Caco-2 (cell line): ENCODE measurements at regions not wholly inside any gene's neighbourhood (a gene's known extent, or its start where the extent isn't known, plus 50 kb on each side); places are given as distances from the start of the nearest gene placed in this dataset.

Experiments
- BruUV-seq: library from RNA; stranded (reverse); fragments of 400-500 nt; replicated peaks from 2 replicates; lab custom pipeline; 2021; lab: Mats Ljungman, UMichigan
- CTCF ChIA-PET: fragments of 300-600 bp; sonication (Branson Sonifier 250); formaldehyde crosslinking; loops from one replicate; lab custom pipeline; 2022; ENCODE audit warnings: antibody characterized with exemption; lab: Charles Lee
- POLR2A ChIA-PET: fragments of 300-600 bp; sonication (Branson Sonifier 250); formaldehyde crosslinking; loops from one replicate; lab custom pipeline; 2022; ENCODE audit warnings: antibody characterized with exemption; lab: Charles Lee
- DNase-seq, 2 experiments: peaks; one replicate each; pipeline versions ENCODE4 v3.0.0 to v3.0.0-alpha.2; 2020 to 2022
- H3K27me3 ChIP-seq: replicated peaks from 2 replicates; pipeline ENCODE4 v1.6.0; 2011; ENCODE audit warnings: low read length; ENCODE audit not compliant: control insufficient read depth, insufficient read depth
- H3K36me3 ChIP-seq: 2 replicates; pipeline ENCODE4 v1.5.1; 2011; ENCODE audit warnings: low read length; ENCODE audit not compliant: control insufficient read depth, insufficient read depth
- H3K4me1 ChIP-seq: fragments of 250-450 bp; sonication (Bioruptor Pico); 2 replicates; pipeline ENCODE4 v1.5.1; 2020; ENCODE audit warnings: mild to moderate bottlenecking
- H3K4me3 ChIP-seq: 2 replicates; pipeline ENCODE4 v1.5.1; 2011; ENCODE audit warnings: low read depth, mild to moderate bottlenecking, control low read depth, low read length
- H3K9me3 ChIP-seq: fragments of 250-450 bp; sonication (Bioruptor Pico); 2 replicates; pipeline ENCODE4 v1.5.1; 2020; ENCODE audit warnings: mild to moderate bottlenecking, moderate library complexity
- H3K27ac Mint-ChIP-seq: one replicate; pipeline ENCODE4 v1.8.0; 2022; ENCODE audit warnings: mixed read lengths; ENCODE audit not compliant: unreplicated experiment
- H3K27me3 Mint-ChIP-seq: one replicate; pipeline ENCODE4 v1.8.0; 2022; ENCODE audit warnings: mixed read lengths; ENCODE audit not compliant: insufficient read depth, unreplicated experiment
- H3K36me3 Mint-ChIP-seq: one replicate; pipeline ENCODE4 v1.8.0; 2022; ENCODE audit warnings: mild to moderate bottlenecking, mixed read lengths; ENCODE audit not compliant: insufficient read depth, unreplicated experiment
- H3K4me1 Mint-ChIP-seq: one replicate; pipeline ENCODE4 v1.8.0; 2022; ENCODE audit warnings: low read depth, mixed read lengths; ENCODE audit not compliant: unreplicated experiment
- H3K4me3 Mint-ChIP-seq: one replicate; pipeline ENCODE4 v1.8.0; 2022; ENCODE audit warnings: mild to moderate bottlenecking, moderate library complexity, mixed read lengths; ENCODE audit not compliant: unreplicated experiment
- H3K9me3 Mint-ChIP-seq: one replicate; pipeline ENCODE4 v1.8.0; 2022; ENCODE audit warnings: mixed read lengths; ENCODE audit not compliant: unreplicated experiment
- CTCF ChIP-seq, 2 experiments: fragments of 200-600 bp in 1 of 2; IDR thresholded peaks; 1 replicate in 1 of 2; 2 replicates in 1 of 2; pipeline versions ENCODE4 v1.5.1 to v1.8.0; 2011 to 2022; ENCODE audit warnings: antibody characterized with exemption in 1 of 2, control low read depth in 1 of 2, inconsistent platforms in 1 of 2, low read depth in 1 of 2, low read length in 1 of 2, mild to moderate bottlenecking in 1 of 2, moderate library complexity in 1 of 2; ENCODE audit not compliant: insufficient read depth in 1 of 2, severe bottlenecking in 1 of 2, unreplicated experiment in 1 of 2
- intact Hi-C: fragments of 100-400 bp; cut with micrococcal nuclease; formaldehyde crosslinking; loops from one replicate; pipeline ENCODE4 v1.10.0; 2022; ENCODE audit not compliant: unreplicated experiment

DNA sequence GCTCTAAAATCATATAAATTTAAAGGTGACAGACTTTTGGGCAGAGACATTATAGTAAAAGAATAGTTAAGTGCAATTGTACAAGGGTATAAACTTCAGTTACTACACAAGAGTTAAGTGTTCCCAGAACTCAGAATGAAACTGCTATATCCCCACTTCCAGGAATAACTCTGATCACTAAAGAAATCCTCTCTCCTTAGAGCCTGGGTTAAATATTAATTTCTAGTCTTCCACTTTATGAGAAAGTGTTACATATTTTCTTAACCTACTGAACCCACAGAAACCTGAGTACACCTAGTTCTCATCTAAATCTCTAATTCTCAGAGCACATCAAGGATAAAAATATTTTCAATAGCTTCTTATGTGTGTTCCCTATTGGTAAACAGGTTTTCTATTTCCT, 99.1 kb upstream of the USP38 start:
- Mint-ChIP-seq H3K27me3 (no peaks in the 10 kb centered on the region), H3K4me3 (no peak overlapping the region), H3K9me3 (peaks cover 15% of the 10 kb centered on the region), H3K4me1 (peaks cover 50% of the 10 kb centered on the region), H3K36me3 (peaks cover 14% of the 10 kb centered on the region), H3K27ac (peak overlapping the region; percentile 73)
- Histone ChIP-seq H3K9me3 (peaks cover 11% of the 10 kb centered on the region), H3K36me3 (no peaks in the 10 kb centered on the region), H3K4me3 (no peak overlapping the region), H3K4me1 (peaks cover 61% of the 10 kb centered on the region), H3K27me3 (no peaks in the 10 kb centered on the region)
- ChIA-PET POLR2A (no interaction called here), CTCF (interaction anchor here (0.7 to 3.0 kb wide), 3 partner anchors 93 to 100 kb away, joined by 3 to 35 read pairs (median 4); no protein-coding TSS in a partner anchor)
- intact Hi-C loops, result loop anchor here (1.0 to 10.0 kb wide), 4 partner anchors 100 to 397 kb away; partner anchors contain the start of gene INPP4B
- DNase-seq, result no peak
- peak in 1 of 2 experiments; percentile 8 for TF ChIP-seq CTCF (IDR thresholded peaks at IDR 0.05; ENCODE audit: insufficient read depth in 1 of 2, low read depth in 1 of 2, low read length in 1 of 2, severe bottlenecking in 1 of 2, unreplicated experiment in 1 of 2)
- BruUV-seq, result no TSS peak

DNA sequence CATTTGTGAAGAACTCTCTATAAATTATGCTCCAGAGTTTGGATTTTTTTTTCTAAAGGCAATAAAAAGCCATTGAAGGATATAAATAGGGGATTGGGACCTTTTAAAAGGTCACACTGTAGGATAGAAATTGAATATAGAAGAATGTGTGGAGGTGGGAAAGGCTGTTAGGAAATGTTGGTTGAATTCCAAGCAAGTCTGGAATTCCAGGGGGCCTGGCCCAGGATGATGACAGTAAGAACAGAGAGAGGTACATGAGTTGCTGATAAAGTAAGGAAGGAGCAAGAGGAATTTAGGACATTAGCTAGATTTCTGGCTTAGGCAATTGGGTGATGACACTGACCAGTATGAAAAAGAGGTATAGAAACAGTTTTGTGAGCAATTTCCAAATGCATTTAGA, 95.4 kb upstream of the USP38 start:
- intact Hi-C loops, result loop anchor here (1.0 to 10.0 kb wide), 2 partner anchors 90 to 244 kb away; partner anchors contain the start of gene INPP4B
- H3K9me3 Mint-ChIP-seq, result peaks cover 15% of the 10 kb centered on the region
- Histone ChIP-seq H3K27me3 (no peaks in the 10 kb centered on the region), H3K4me3 (no peak overlapping the region), H3K36me3 (no peaks in the 10 kb centered on the region), H3K9me3 (peaks cover 23% of the 10 kb centered on the region), H3K4me1 (peaks cover 67% of the 10 kb centered on the region)
- TF ChIP-seq CTCF (IDR thresholded peaks at IDR 0.05; ENCODE audit: insufficient read depth in 1 of 2, low read depth in 1 of 2, low read length in 1 of 2, severe bottlenecking in 1 of 2, unreplicated experiment in 1 of 2), result no peak
- BruUV-seq, result no TSS peak
- H3K36me3 Mint-ChIP-seq, result peaks cover 17% of the 10 kb centered on the region
- DNase-seq, result peak; percentile 68 to 78
- peaks cover 46% of the 10 kb centered on the region for H3K4me1 Mint-ChIP-seq
- H3K27ac Mint-ChIP-seq, result peak overlapping the region; percentile 76
- CTCF ChIA-PET, result no interaction called here
- H3K4me3 Mint-ChIP-seq, result peak overlapping the region; percentile 48
- H3K27me3 Mint-ChIP-seq, result no peaks in the 10 kb centered on the region
- POLR2A ChIA-PET, result no interaction called here

GRCh38 chr4:143089847-143090246, 94.9 kb upstream of the USP38 start:
- Histone ChIP-seq H3K4me3 (no peak overlapping the region), H3K36me3 (no peaks in the 10 kb centered on the region), H3K9me3 (peaks cover 23% of the 10 kb centered on the region), H3K27me3 (no peaks in the 10 kb centered on the region), H3K4me1 (peaks cover 67% of the 10 kb centered on the region)
- peak overlapping the region; percentile 48 for H3K4me3 Mint-ChIP-seq
- no peaks in the 10 kb centered on the region for H3K27me3 Mint-ChIP-seq
- TSS peak; percentile 74 for BruUV-seq
- ChIA-PET POLR2A (interaction anchor here (0.8 kb wide), 1 partner anchor 89 kb away, joined by 5 read pairs; no protein-coding TSS in a partner anchor), CTCF (no interaction called here)
- no peak for TF ChIP-seq CTCF (IDR thresholded peaks at IDR 0.05; ENCODE audit: insufficient read depth in 1 of 2, low read depth in 1 of 2, low read length in 1 of 2, severe bottlenecking in 1 of 2, unreplicated experiment in 1 of 2)
- intact Hi-C loops, result loop anchor here (1.0 to 10.0 kb wide), 2 partner anchors 89 to 245 kb away; partner anchors contain the start of gene INPP4B
- peak overlapping the region; percentile 84 for H3K27ac Mint-ChIP-seq
- H3K36me3 Mint-ChIP-seq, result peaks cover 17% of the 10 kb centered on the region
- DNase-seq, result no peak
- H3K4me1 Mint-ChIP-seq, result peaks cover 44% of the 10 kb centered on the region
- H3K9me3 Mint-ChIP-seq, result peaks cover 15% of the 10 kb centered on the region
